BLaER1 treated with 17β-estradiol and CSF1 and Interleukin-3, amounts not matched to agents 10 nM and 100 nM (cell line): ENCODE measurements at regions not wholly inside any gene's neighbourhood (a gene's known extent, or its start where the extent isn't known, plus 50 kb on each side); places are given as distances from the start of the nearest gene placed in this dataset.

Experiments
- H3K27ac ChIP-seq, 11 experiments: shearing (Covaris generic); formaldehyde crosslinking; 2 replicates each; pipeline ENCODE4 v1.8.1; 2022
- H3K27me3 ChIP-seq, 11 experiments: shearing (Covaris generic); formaldehyde crosslinking; 2 replicates each; pipeline ENCODE4 v1.8.1; 2022
- H3K36me3 ChIP-seq, 11 experiments: shearing (Covaris generic); formaldehyde crosslinking; 2 replicates each; pipeline ENCODE4 v1.8.1; 2022
- H3K4me1 ChIP-seq, 10 experiments: shearing (Covaris generic); formaldehyde crosslinking; 2 replicates each; pipeline ENCODE4 v1.8.1; 2022
- H3K4me2 ChIP-seq, 11 experiments: shearing (Covaris generic); formaldehyde crosslinking; 2 replicates each; pipeline ENCODE4 v1.8.1; 2022
- H3K4me3 ChIP-seq, 10 experiments: shearing (Covaris generic); formaldehyde crosslinking; 2 replicates each; pipeline ENCODE4 v1.8.1; 2022
- H3K9ac ChIP-seq, 11 experiments: shearing (Covaris generic); formaldehyde crosslinking; 2 replicates each; pipeline ENCODE4 v1.8.1; 2022
- H3K9me3 ChIP-seq, 11 experiments: shearing (Covaris generic); formaldehyde crosslinking; replicated peaks in 1 of 11; 2 replicates each; pipeline ENCODE4 v1.8.1; 2022
- H4K20me1 ChIP-seq, 11 experiments: shearing (Covaris generic); formaldehyde crosslinking; 2 replicates each; pipeline ENCODE4 v1.8.1; 2022
- Cebpa-rat ChIP-seq, 11 experiments: shearing (Covaris generic); IDR thresholded peaks; 2 replicates each; pipeline ENCODE4 v1.8.1; 2022

GRCh38 chr3:31157047-31157694 lies 262.7 kb upstream of the GADL1 start:
- Histone ChIP-seq H3K4me2 (no peak overlapping the region; a peak in 1 of 22 replicates), H3K27me3 (no peaks in the 10 kb centered on the region), H3K9ac (no peak overlapping the region), H3K4me3 (no peak overlapping the region), H3K4me1 (no peaks in the 10 kb centered on the region), H3K36me3 (no peaks in the 10 kb centered on the region), H3K9me3 (peaks cover 0 to 7% (median 5%) of the 10 kb centered on the region in 11 experiments; a peak in 10 of 22 replicates), H3K27ac (no peak overlapping the region), H4K20me1 (no peaks in the 10 kb centered on the region)
- TF ChIP-seq Cebpa-rat (IDR thresholded peaks at IDR 0.05): no peak

GRCh38 chr3:31157893-31158620 lies 263.6 kb upstream of the GADL1 start:
- Histone ChIP-seq H4K20me1 (no peaks in the 10 kb centered on the region), H3K27ac (no peak overlapping the region), H3K27me3 (no peaks in the 10 kb centered on the region), H3K4me2 (no peak overlapping the region), H3K36me3 (no peaks in the 10 kb centered on the region), H3K9ac (no peak overlapping the region), H3K4me3 (no peak overlapping the region), H3K9me3 (peaks cover 0 to 4% (median 0%) of the 10 kb centered on the region in 11 experiments; a peak in 1 of 22 replicates), H3K4me1 (no peaks in the 10 kb centered on the region)
- TF ChIP-seq Cebpa-rat (IDR thresholded peaks at IDR 0.05): no peak

- Histone ChIP-seq H3K4me3 (no peak overlapping the region), H3K9me3 (peaks cover 0 to 4% (median 0%) of the 10 kb centered on the region in 11 experiments; a peak in 1 of 22 replicates), H4K20me1 (no peaks in the 10 kb centered on the region), H3K36me3 (no peaks in the 10 kb centered on the region), H3K4me1 (no peaks in the 10 kb centered on the region), H3K27ac (no peak overlapping the region), H3K9ac (no peak overlapping the region), H3K4me2 (no peak overlapping the region), H3K27me3 (no peaks in the 10 kb centered on the region)
- no peak for TF ChIP-seq Cebpa-rat (IDR thresholded peaks at IDR 0.05)
These were observed 265.0 kb upstream of the GADL1 start for GRCh38 chr3:31159331-31160039.

- Histone ChIP-seq H3K4me1 (no peaks in the 10 kb centered on the region), H4K20me1 (no peaks in the 10 kb centered on the region), H3K9me3 (peaks cover 0 to 4% (median 0%) of the 10 kb centered on the region in 11 experiments; a peak in 1 of 22 replicates), H3K9ac (no peak overlapping the region), H3K4me3 (no peak overlapping the region), H3K36me3 (no peaks in the 10 kb centered on the region), H3K27me3 (no peaks in the 10 kb centered on the region), H3K4me2 (no peak overlapping the region), H3K27ac (no peak overlapping the region)
- TF ChIP-seq Cebpa-rat (IDR thresholded peaks at IDR 0.05): no peak
These were observed 267.4 kb upstream of the GADL1 start for GRCh38 chr3:31161889-31162288.

- no peak overlapping the region for H3K4me3 ChIP-seq
- H3K9me3 ChIP-seq: peaks cover 0 to 5% (median 0%) of the 10 kb centered on the region in 11 experiments; a peak in 2 of 22 replicates
- H3K4me2 ChIP-seq: no peak overlapping the region
- H3K36me3 ChIP-seq: no peaks in the 10 kb centered on the region
- no peak overlapping the region for H3K27ac ChIP-seq
- H4K20me1 ChIP-seq: no peaks in the 10 kb centered on the region
- H3K27me3 ChIP-seq: no peaks in the 10 kb centered on the region
- H3K9ac ChIP-seq: no peak overlapping the region
- H3K4me1 ChIP-seq: no peaks in the 10 kb centered on the region
- TF ChIP-seq Cebpa-rat (IDR thresholded peaks at IDR 0.05): no peak
These were observed 269.9 kb upstream of the GADL1 start for GRCh38 chr3:31164381-31164780.

GRCh38 chr3:31165399-31165860 lies 271.0 kb upstream of the GADL1 start:
- Histone ChIP-seq H3K4me2 (no peak overlapping the region), H3K9me3 (peaks cover 0 to 5% (median 0%) of the 10 kb centered on the region in 11 experiments; a peak in 2 of 22 replicates), H3K4me3 (no peak overlapping the region), H3K27me3 (no peaks in the 10 kb centered on the region), H3K9ac (no peak overlapping the region), H3K36me3 (no peaks in the 10 kb centered on the region), H3K4me1 (no peaks in the 10 kb centered on the region), H4K20me1 (no peaks in the 10 kb centered on the region), H3K27ac (no peak overlapping the region)
- no peak for TF ChIP-seq Cebpa-rat (IDR thresholded peaks at IDR 0.05)

GRCh38 chr3:31166249-31166885 lies 271.9 kb upstream of the GADL1 start:
- H3K27ac ChIP-seq: no peak overlapping the region
- H3K9ac ChIP-seq: no peak overlapping the region
- H4K20me1 ChIP-seq: no peaks in the 10 kb centered on the region
- no peaks in the 10 kb centered on the region for H3K4me1 ChIP-seq
- H3K36me3 ChIP-seq: no peaks in the 10 kb centered on the region
- no peak overlapping the region for H3K4me2 ChIP-seq
- TF ChIP-seq Cebpa-rat (IDR thresholded peaks at IDR 0.05): no peak
- peaks cover 0 to 8% (median 0%) of the 10 kb centered on the region in 11 experiments; a peak in 3 of 22 replicates for H3K9me3 ChIP-seq
- no peaks in the 10 kb centered on the region for H3K27me3 ChIP-seq
- H3K4me3 ChIP-seq: no peak overlapping the region

- no peak for TF ChIP-seq Cebpa-rat (IDR thresholded peaks at IDR 0.05)
- Histone ChIP-seq H3K36me3 (no peaks in the 10 kb centered on the region), H3K27ac (no peak overlapping the region), H3K4me2 (no peak overlapping the region), H3K4me3 (no peak overlapping the region), H3K9me3 (peaks cover 0 to 9% (median 0%) of the 10 kb centered on the region in 11 experiments; a peak in 3 of 22 replicates), H3K9ac (no peak overlapping the region), H4K20me1 (no peaks in the 10 kb centered on the region), H3K27me3 (no peaks in the 10 kb centered on the region), H3K4me1 (no peaks in the 10 kb centered on the region)
These were observed 273.2 kb upstream of the GADL1 start for GRCh38 chr3:31167666-31168065.
